ENCODE measurements at regions not wholly inside any gene's neighbourhood (a gene's known extent, or its start where the extent isn't known, plus 50 kb on each side); places are given as distances from the start of the nearest gene placed in this dataset.
"Not testable (repeated sequence)": the region's sequence is repeated elsewhere in the genome, so short reads cannot be mapped to it uniquely, and the experiment has no call there.

GRCh38 chr10:56585447-56586171 is 224.6 kb upstream of the ZWINT start:
- no peak for DNase-seq

- no peak for DNase-seq
Measured at GRCh38 chr10:56583316-56583715, 222.3 kb upstream of the ZWINT start.

GRCh38 chr10:56567580-56567979 is 206.5 kb upstream of the ZWINT start:
- no peak for DNase-seq

GRCh38 chr10:56561336-56561735 is 200.3 kb upstream of the ZWINT start:
- DNase-seq = no peak

GRCh38 chr10:56551037-56551436 is 190.0 kb upstream of the ZWINT start:
- no peak for DNase-seq

- DNase-seq = no peak
Measured at GRCh38 chr10:56547163-56547562, 186.1 kb upstream of the ZWINT start.

- no peak for DNase-seq
Measured at GRCh38 chr10:56537984-56538383, 176.9 kb upstream of the ZWINT start.

GRCh38 chr10:56522166-56522565 is 161.1 kb upstream of the ZWINT start:
- no peak for DNase-seq

GRCh38 chr10:56508562-56508961 is 147.5 kb upstream of the ZWINT start:
- no peak for DNase-seq

- no peak for DNase-seq
Measured at GRCh38 chr10:56507033-56507432, 146.0 kb upstream of the ZWINT start.

- no peak for DNase-seq
Measured at GRCh38 chr10:56505555-56505954, 144.5 kb upstream of the ZWINT start.

GRCh38 chr10:56496186-56496486 is 135.1 kb upstream of the ZWINT start:
- DNase-seq = no peak

GRCh38 chr10:56487746-56488145 is 126.7 kb upstream of the ZWINT start:
- DNase-seq = no peak

GRCh38 chr10:56481521-56482091 is 120.5 kb upstream of the ZWINT start:
- no peak for DNase-seq

GRCh38 chr10:56472978-56473377 is 111.9 kb upstream of the ZWINT start:
- no peak for DNase-seq

GRCh38 chr10:56470701-56471100 is 109.6 kb upstream of the ZWINT start:
- DNase-seq = no peak

GRCh38 chr10:56469482-56469881 is 108.4 kb upstream of the ZWINT start:
- DNase-seq = no peak

- no peak for DNase-seq
Measured at GRCh38 chr10:56466005-56466404, 104.9 kb upstream of the ZWINT start.

GRCh38 chr10:56449770-56450169 is 88.7 kb upstream of the ZWINT start:
- DNase-seq = no peak

- not testable (repeated sequence) for DNase-seq
Measured at GRCh38 chr10:56447613-56448012, 86.6 kb upstream of the ZWINT start.

GRCh38 chr10:56441337-56441736 is 80.3 kb upstream of the ZWINT start:
- not testable (repeated sequence) for DNase-seq
